ENCODE measurements at regions not wholly inside any gene's neighbourhood (a gene's known extent, or its start where the extent isn't known, plus 50 kb on each side); places are given as distances from the start of the nearest gene placed in this dataset.
"Not testable (repeated sequence)": the region's sequence is repeated elsewhere in the genome, so short reads cannot be mapped to it uniquely, and the experiment has no call there.

DNA sequence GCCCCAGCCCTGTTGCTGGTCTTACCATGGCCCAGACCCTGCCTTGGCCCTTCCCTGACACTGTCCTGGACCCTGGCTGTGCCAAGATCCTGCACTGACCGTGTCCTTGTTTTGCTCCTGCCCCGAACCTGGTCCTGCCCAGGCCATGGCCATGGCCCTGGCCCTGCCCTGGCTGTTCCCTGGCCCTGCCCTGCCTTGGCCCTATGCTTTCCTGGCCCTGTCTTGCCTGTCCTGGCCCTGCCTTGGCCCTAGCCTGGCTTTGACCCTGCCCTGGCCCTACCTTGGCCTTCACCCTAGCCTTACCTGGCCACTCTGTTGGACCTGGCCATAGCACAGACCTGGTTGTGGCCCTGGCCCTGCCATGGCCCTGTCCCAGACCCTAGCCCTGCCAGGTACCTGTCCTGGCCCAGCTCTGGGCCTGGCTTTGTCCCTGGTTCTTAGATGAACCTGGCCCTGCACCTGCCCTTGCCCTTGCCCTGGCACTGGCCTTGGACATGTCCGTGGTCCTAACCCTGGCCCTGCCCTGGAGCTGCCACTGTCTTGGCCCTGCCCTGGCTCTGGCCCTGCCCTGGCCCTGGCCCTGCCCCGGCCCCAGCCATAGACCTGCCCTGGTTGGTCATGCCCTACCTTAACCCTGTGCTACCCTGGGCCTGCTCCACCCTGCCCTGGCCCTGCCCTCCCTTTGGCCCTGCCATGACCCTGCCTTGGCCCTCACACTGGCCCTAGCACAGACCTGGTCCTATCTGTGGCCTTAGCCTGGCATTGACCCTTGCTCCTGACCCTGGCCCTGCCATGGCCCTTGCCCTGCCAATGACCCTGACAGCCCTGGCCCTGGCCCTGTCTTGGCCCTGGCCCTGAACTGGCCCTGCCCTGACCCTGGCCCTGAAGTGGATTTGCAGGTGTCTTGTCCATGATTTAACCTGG, 238.1 kb downstream of the GOLGA6L6 start:
- not testable (repeated sequence) for H3K9me3 ChIP-seq (ENCODE audit: insufficient read depth, low read length, severe bottlenecking); H3K9ac ChIP-seq (ENCODE audit: low read depth, low read length); H3K27ac ChIP-seq (ENCODE audit: low read length); H2AFZ ChIP-seq (ENCODE audit: low read depth, low read length); H3K36me3 ChIP-seq (ENCODE audit: insufficient read depth, low read length); DNase-seq; H3K27me3 ChIP-seq (ENCODE audit: insufficient read depth, low read length, poor library complexity); H3K4me1 ChIP-seq (ENCODE audit: insufficient read depth, low read length); ATAC-seq (ENCODE audit: insufficient read depth, low read depth); H4K20me1 ChIP-seq (ENCODE audit: insufficient read depth, low read length); H3K4me3 ChIP-seq (ENCODE audit: low read depth in 1 of 2, low read length in 2 of 2); H3K4me2 ChIP-seq (ENCODE audit: insufficient read depth, low read length); H3K79me2 ChIP-seq (ENCODE audit: insufficient read depth, low read length)

DNA sequence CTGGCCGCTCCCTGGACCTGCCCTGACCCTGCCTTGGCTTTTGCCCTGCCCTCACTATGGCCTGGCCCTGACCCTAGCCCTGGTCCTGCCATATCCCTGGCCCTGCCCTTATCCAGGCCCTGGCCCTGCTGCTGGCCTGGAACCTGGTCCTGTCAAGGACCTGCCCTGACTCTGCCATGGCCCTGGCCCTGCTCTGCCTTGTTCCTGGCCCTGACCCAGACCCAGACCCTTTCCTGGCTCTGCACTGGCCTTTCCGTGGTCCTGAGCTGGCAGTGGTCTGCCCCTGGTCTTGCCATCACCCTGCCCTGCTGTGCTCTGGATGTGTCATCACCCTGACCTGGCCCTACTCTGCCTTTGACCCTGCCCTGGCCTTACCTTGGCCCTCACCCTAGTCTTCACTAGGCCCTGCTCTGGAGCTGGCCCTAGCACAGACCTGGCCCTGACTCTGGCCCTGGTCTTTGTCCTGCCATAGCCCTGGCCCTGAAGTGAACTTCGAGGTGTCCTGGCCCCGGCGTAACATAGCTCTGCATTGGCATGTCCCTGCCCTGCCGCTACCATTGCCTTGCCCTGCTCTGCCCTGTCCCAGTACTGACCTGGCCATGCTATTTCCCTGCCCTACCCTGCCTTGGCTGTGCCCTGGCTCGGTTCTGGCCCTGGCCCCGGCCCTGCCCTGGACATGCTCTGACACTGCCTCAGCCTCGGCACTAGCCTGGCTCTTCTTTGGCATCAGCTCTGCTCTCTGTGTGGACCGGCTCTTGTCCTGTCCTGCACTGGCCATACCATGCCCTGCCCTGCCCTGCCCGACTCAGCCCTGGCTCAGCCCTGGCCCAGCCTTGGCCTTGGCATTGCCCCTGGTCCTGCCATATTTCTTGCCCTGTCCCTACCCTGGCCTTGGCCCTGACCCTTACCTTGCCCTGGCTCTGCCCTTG, 239.2 kb downstream of the GOLGA6L6 start:
- H3K4me1 ChIP-seq (ENCODE audit: insufficient read depth, low read length); H3K9me3 ChIP-seq (ENCODE audit: insufficient read depth, low read length, severe bottlenecking); H3K9ac ChIP-seq (ENCODE audit: low read depth, low read length); H3K4me3 ChIP-seq (ENCODE audit: low read depth in 1 of 2, low read length in 2 of 2); H2AFZ ChIP-seq (ENCODE audit: low read depth, low read length); H3K79me2 ChIP-seq (ENCODE audit: insufficient read depth, low read length); H4K20me1 ChIP-seq (ENCODE audit: insufficient read depth, low read length); H3K27ac ChIP-seq (ENCODE audit: low read length); H3K4me2 ChIP-seq (ENCODE audit: insufficient read depth, low read length); H3K36me3 ChIP-seq (ENCODE audit: insufficient read depth, low read length); DNase-seq; ATAC-seq (ENCODE audit: insufficient read depth, low read depth); H3K27me3 ChIP-seq (ENCODE audit: insufficient read depth, low read length, poor library complexity): not testable (repeated sequence)

DNA sequence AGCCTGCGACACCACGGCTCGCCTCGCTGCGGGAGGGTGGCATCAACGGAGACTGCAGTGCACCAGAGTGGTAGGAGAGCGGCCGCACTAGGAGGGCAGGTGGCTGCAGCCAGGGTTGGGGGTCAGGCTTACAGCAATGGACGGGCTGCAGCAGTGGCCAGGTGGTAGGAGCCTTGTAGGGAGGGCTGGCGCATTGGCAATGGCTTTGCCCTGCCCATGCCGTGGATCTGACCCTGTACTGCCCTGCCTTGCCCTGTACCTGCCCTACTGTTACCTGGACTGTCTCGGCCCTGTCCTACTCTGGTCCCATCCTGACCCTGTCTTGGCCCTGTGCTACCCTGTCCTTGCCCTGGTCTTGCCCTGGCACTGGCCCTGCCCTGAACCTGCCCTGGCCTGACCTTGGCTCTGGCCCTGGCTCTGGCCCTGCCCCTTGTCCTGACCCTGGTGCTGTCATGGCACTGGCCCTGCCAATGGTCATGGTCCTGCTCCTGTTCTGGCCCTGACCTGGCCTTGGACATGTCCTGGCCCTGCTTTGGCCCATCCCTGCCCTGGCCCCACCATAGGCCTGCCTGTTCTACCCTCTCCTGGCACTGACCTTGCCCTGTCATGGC, 240.0 kb downstream of the GOLGA6L6 start:
- not testable (repeated sequence) for H3K9me3 ChIP-seq (ENCODE audit: insufficient read depth, low read length, severe bottlenecking); H3K79me2 ChIP-seq (ENCODE audit: insufficient read depth, low read length); H3K4me2 ChIP-seq (ENCODE audit: insufficient read depth, low read length); H3K27me3 ChIP-seq (ENCODE audit: insufficient read depth, low read length, poor library complexity); H3K27ac ChIP-seq (ENCODE audit: low read length); H3K9ac ChIP-seq (ENCODE audit: low read depth, low read length); H3K36me3 ChIP-seq (ENCODE audit: insufficient read depth, low read length); H2AFZ ChIP-seq (ENCODE audit: low read depth, low read length); H3K4me3 ChIP-seq (ENCODE audit: low read depth in 1 of 2, low read length in 2 of 2); H4K20me1 ChIP-seq (ENCODE audit: insufficient read depth, low read length); H3K4me1 ChIP-seq (ENCODE audit: insufficient read depth, low read length); ATAC-seq (ENCODE audit: insufficient read depth, low read depth); DNase-seq

DNA sequence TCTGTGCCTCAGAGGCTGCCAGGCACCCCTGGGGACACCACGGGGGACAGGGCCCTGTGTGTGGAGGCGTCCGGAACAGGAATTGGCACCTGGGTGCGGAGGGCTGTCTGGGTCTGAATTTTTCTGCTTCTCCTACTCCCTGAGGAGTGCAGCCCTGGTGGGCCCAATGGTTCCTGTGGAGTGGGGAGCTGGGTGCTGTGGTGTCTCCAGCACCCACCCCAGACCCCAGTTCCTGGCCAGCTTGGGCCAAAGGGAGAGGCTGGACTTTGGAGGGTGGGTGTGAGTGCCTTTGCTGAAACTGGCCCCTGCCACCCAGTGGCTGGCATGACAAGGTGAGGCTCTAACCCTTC, 240.6 kb downstream of the GOLGA6L6 start:
- not testable (repeated sequence) for H4K20me1 ChIP-seq (ENCODE audit: insufficient read depth, low read length); H3K4me1 ChIP-seq (ENCODE audit: insufficient read depth, low read length); H3K9me3 ChIP-seq (ENCODE audit: insufficient read depth, low read length, severe bottlenecking); H3K4me3 ChIP-seq (ENCODE audit: low read depth in 1 of 2, low read length in 2 of 2); ATAC-seq (ENCODE audit: insufficient read depth, low read depth); H3K79me2 ChIP-seq (ENCODE audit: insufficient read depth, low read length); DNase-seq; H3K27ac ChIP-seq (ENCODE audit: low read length); H3K27me3 ChIP-seq (ENCODE audit: insufficient read depth, low read length, poor library complexity); H3K4me2 ChIP-seq (ENCODE audit: insufficient read depth, low read length); H3K9ac ChIP-seq (ENCODE audit: low read depth, low read length); H3K36me3 ChIP-seq (ENCODE audit: insufficient read depth, low read length); H2AFZ ChIP-seq (ENCODE audit: low read depth, low read length)

DNA sequence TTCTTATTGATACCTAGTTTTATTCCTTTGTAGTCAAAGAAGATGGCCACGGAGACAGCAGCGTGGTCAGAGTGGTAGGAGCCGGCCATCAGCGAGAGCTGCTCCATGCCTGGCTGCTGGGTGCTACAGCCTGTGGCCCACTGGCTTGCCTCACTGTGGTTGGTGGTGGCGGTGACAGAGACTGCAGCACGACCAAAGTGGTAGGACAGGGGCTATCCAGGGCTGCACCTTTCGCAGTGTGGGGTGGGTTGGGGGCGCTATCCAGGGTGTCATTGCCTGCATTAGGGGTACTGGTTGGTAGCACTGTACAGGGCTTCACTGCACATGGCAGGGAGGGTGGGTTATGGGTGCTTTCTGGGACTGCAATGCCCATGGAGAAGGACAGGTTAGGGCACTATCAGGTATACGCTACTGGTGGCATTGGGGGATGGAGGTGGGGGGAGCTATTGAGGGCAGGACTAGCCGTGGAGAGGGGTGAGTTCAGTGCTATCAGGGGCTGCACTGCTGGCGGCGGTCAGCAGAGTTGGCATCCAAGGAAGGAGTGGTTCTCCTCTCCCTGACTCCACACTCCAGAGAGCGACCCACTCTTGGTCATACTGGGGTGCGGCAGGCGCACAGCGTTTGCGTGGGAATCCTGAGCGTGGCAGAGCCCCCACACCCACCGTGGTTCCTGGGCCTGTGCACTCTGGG, 241.1 kb downstream of the GOLGA6L6 start:
- not testable (repeated sequence) for H3K9ac ChIP-seq (ENCODE audit: low read depth, low read length); H2AFZ ChIP-seq (ENCODE audit: low read depth, low read length); H3K27me3 ChIP-seq (ENCODE audit: insufficient read depth, low read length, poor library complexity); H3K4me2 ChIP-seq (ENCODE audit: insufficient read depth, low read length); H3K4me3 ChIP-seq (ENCODE audit: low read depth in 1 of 2, low read length in 2 of 2); H3K79me2 ChIP-seq (ENCODE audit: insufficient read depth, low read length); H3K4me1 ChIP-seq (ENCODE audit: insufficient read depth, low read length); ATAC-seq (ENCODE audit: insufficient read depth, low read depth); H3K9me3 ChIP-seq (ENCODE audit: insufficient read depth, low read length, severe bottlenecking); H4K20me1 ChIP-seq (ENCODE audit: insufficient read depth, low read length); H3K27ac ChIP-seq (ENCODE audit: low read length); DNase-seq; H3K36me3 ChIP-seq (ENCODE audit: insufficient read depth, low read length)

DNA sequence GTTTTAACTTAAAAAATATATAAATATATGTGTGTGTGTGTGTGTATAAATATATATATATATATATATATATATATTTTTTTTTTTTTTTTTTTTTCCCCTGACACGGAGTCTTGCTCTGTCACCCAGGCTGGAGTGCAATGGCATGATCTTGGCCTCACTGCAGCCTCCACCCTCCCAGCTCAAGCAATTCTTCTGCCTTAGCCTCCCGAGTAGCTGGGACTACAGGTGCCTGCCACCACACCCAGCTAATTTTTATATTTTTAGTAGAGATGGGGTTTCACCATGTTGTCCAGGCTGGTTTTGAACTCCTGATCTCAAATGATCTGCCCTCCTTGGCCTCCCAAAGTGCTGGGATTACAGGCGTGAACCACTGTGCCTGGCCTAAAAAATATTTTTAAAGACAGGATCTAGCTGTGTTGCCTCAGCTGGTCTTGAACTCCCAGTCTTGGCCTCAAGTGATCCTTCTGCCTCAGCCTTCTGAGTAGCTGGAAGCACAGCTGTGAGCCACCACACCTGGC, 243.9 kb downstream of the GOLGA6L6 start:
- not testable (repeated sequence) for H3K4me1 ChIP-seq (ENCODE audit: insufficient read depth, low read length); H3K4me2 ChIP-seq (ENCODE audit: insufficient read depth, low read length); H2AFZ ChIP-seq (ENCODE audit: low read depth, low read length); ATAC-seq (ENCODE audit: insufficient read depth, low read depth); DNase-seq; H3K27me3 ChIP-seq (ENCODE audit: insufficient read depth, low read length, poor library complexity); H3K36me3 ChIP-seq (ENCODE audit: insufficient read depth, low read length); H3K79me2 ChIP-seq (ENCODE audit: insufficient read depth, low read length); H3K27ac ChIP-seq (ENCODE audit: low read length); H3K9me3 ChIP-seq (ENCODE audit: insufficient read depth, low read length, severe bottlenecking); H4K20me1 ChIP-seq (ENCODE audit: insufficient read depth, low read length); H3K9ac ChIP-seq (ENCODE audit: low read depth, low read length); H3K4me3 ChIP-seq (ENCODE audit: low read depth in 1 of 2, low read length in 2 of 2)

DNA sequence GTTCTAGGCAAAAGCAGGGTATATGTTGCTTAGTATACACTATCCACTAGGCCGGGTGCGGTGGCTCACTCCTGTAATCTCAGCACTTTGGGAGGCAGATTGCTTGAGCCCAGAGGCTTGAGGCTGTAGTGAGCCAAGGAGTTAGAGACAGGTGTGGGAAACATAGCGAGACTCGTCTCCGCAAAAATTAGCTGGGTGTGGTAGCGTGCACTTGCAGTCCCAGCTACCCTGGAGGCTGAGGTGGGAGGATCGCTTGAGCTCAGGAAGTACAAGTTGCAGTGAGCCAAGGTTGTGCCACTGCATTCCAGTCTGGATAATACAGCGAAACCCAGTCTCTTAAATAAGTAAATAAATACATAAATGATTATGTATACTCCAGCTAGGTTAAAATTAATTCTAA, 245.3 kb downstream of the GOLGA6L6 start:
- not testable (repeated sequence) for H3K9me3 ChIP-seq (ENCODE audit: insufficient read depth, low read length, severe bottlenecking); H3K4me2 ChIP-seq (ENCODE audit: insufficient read depth, low read length); H3K27ac ChIP-seq (ENCODE audit: low read length); H4K20me1 ChIP-seq (ENCODE audit: insufficient read depth, low read length); H3K79me2 ChIP-seq (ENCODE audit: insufficient read depth, low read length); H3K4me1 ChIP-seq (ENCODE audit: insufficient read depth, low read length); DNase-seq; ATAC-seq (ENCODE audit: insufficient read depth, low read depth); H3K36me3 ChIP-seq (ENCODE audit: insufficient read depth, low read length); H3K9ac ChIP-seq (ENCODE audit: low read depth, low read length); H2AFZ ChIP-seq (ENCODE audit: low read depth, low read length); H3K27me3 ChIP-seq (ENCODE audit: insufficient read depth, low read length, poor library complexity); H3K4me3 ChIP-seq (ENCODE audit: low read depth in 1 of 2, low read length in 2 of 2)

All from DND-41 (cell line).